HG03060 (cell line): ENCODE measurements at regions not wholly inside any gene's neighbourhood (a gene's known extent, or its start where the extent isn't known, plus 50 kb on each side); places are given as distances from the start of the nearest gene placed in this dataset.
"Not testable (repeated sequence)": the region's sequence is repeated elsewhere in the genome, so short reads cannot be mapped to it uniquely, and the experiment has no call there.

Experiments used
- ATAC-seq: cut with Tn5 transposase; IDR thresholded peaks from one replicate; pipeline ENCODE4 v1.9.1; 2021; ENCODE audit warnings: low read depth, moderate number of reproducible peaks; ENCODE audit not compliant: unreplicated experiment

GRCh38 chr2:137879121-137879520, 85.2 kb upstream of the HNMT start:
- no peak for ATAC-seq

GRCh38 chr2:137881711-137882110, 82.6 kb upstream of the HNMT start:
- no peak for ATAC-seq

- no peak for ATAC-seq
These were observed 78.0 kb upstream of the HNMT start for GRCh38 chr2:137886083-137886831.

- no peak for ATAC-seq
These were observed 75.4 kb upstream of the HNMT start for GRCh38 chr2:137888845-137889244.

GRCh38 chr2:137892739-137893138, 71.5 kb upstream of the HNMT start:
- ATAC-seq: no peak

GRCh38 chr2:137893145-137893544, 71.1 kb upstream of the HNMT start:
- ATAC-seq: no peak

GRCh38 chr2:137896467-137896866, 67.8 kb upstream of the HNMT start:
- ATAC-seq: no peak

GRCh38 chr2:137897082-137897481, 67.2 kb upstream of the HNMT start:
- no peak for ATAC-seq

GRCh38 chr2:137900421-137901141, 63.7 kb upstream of the HNMT start:
- no peak for ATAC-seq

GRCh38 chr2:137910641-137911040, 53.6 kb upstream of the HNMT start:
- no peak for ATAC-seq

GRCh38 chr2:137912371-137912770, 51.9 kb upstream of the HNMT start:
- no peak for ATAC-seq

- ATAC-seq: no peak
These were observed 51.1 kb upstream of the HNMT start for GRCh38 chr2:137913169-137913568.

- ATAC-seq: not testable (repeated sequence)
These were observed 50.6 kb upstream of the HNMT start for GRCh38 chr2:137913648-137914047.
